Endothelial cell of umbilical vein (primary cell): ENCODE measurements at regions not wholly inside any gene's neighbourhood (a gene's known extent, or its start where the extent isn't known, plus 50 kb on each side); places are given as distances from the start of the nearest gene placed in this dataset.
A peak's percentile ranks its signal among the peaks of the same experiment; 100 is the strongest.

Experiments used
- BruUV-seq: library from RNA; stranded (reverse); fragments of 400-500 nt; replicated peaks from 2 replicates; lab custom pipeline; 2021; lab: Mats Ljungman, UMichigan
- CTCF ChIA-PET: fragments of 300-600, 350-600 bp; sonication (Branson Sonifier 250); formaldehyde crosslinking; loops from one replicate; lab custom pipeline; 2021; ENCODE audit warnings: antibody characterized with exemption, inconsistent platforms; lab: Charles Lee
- POLR2A ChIA-PET: fragments of 300-600, 350-600 bp; sonication (Branson Sonifier 250); formaldehyde crosslinking; loops from one replicate; lab custom pipeline; 2021; ENCODE audit warnings: antibody characterized with exemption, inconsistent platforms; lab: Charles Lee
- DNase-seq: peaks from one replicate; pipeline ENCODE4 v3.0.0-alpha.2; 2011; ENCODE audit warnings: low read depth, low spot score
- FAIRE-seq: peaks from 2 replicates; lab custom pipeline; 2011; peaks lifted over from hg19 to GRCh38; lab: Jason Lieb, UNC
- H2AFZ ChIP-seq: 2 replicates; pipeline ENCODE4 v1.6.0; 2012; ENCODE audit warnings: low read depth, low read length, control low read depth, inconsistent platforms
- H3K27ac ChIP-seq: 2 replicates; pipeline ENCODE4 v1.5.1; 2011; ENCODE audit warnings: low read depth, mild to moderate bottlenecking, control low read depth, low read length, moderate library complexity; ENCODE audit not compliant: insufficient read depth
- H3K27me3 ChIP-seq, 2 experiments: 2 replicates each; pipeline versions ENCODE4 v1.6.0 to v1.6.1; 2011; ENCODE audit warnings: low read length in 2 of 2, mixed read lengths in 1 of 2; ENCODE audit not compliant: control insufficient read depth in 2 of 2, insufficient read depth in 2 of 2
- H3K36me3 ChIP-seq, 2 experiments: 2 replicates in 1 of 2; 3 replicates in 1 of 2; pipeline ENCODE4 v1.5.1; 2011; ENCODE audit warnings: low read length in 2 of 2, mild to moderate bottlenecking in 1 of 2, moderate library complexity in 1 of 2; ENCODE audit not compliant: control insufficient read depth in 2 of 2, insufficient read depth in 2 of 2; ENCODE audit errors: extremely low read depth in 1 of 2
- H3K4me1 ChIP-seq: 3 replicates; pipeline ENCODE4 v1.5.1; 2011; ENCODE audit warnings: mild to moderate bottlenecking, low read length; ENCODE audit not compliant: control insufficient read depth, insufficient read depth; ENCODE audit errors: extremely low read depth
- H3K4me2 ChIP-seq: 2 replicates; pipeline ENCODE4 v1.6.1; 2011; ENCODE audit warnings: low read length, control low read depth, mixed read lengths; ENCODE audit not compliant: insufficient read depth
- H3K4me3 ChIP-seq, 3 experiments: fragments of 200-600 bp in 1 of 3; sonication (generic), shearing (Covaris generic) in 1 of 3; replicated peaks in 1 of 3; 2 replicates each; pipeline ENCODE4 v1.5.1; 2011 to 2016; ENCODE audit warnings: control low read depth in 3 of 3, low read length in 3 of 3, mild to moderate bottlenecking in 2 of 3, inconsistent platforms in 1 of 3, low read depth in 1 of 3, moderate library complexity in 1 of 3; ENCODE audit not compliant: insufficient read depth in 1 of 3
- H3K79me2 ChIP-seq: 2 replicates; pipeline ENCODE4 v1.6.0; 2012; ENCODE audit warnings: low read length, inconsistent platforms; ENCODE audit not compliant: control insufficient read depth, insufficient read depth
- H3K9ac ChIP-seq: replicated peaks from 2 replicates; pipeline ENCODE3; 2011; ENCODE audit warnings: low read length, control low read depth; ENCODE audit not compliant: insufficient read depth; ENCODE audit errors: extremely low read depth
- H3K9me1 ChIP-seq: replicated peaks from 3 replicates; pipeline ENCODE4 v1.6.0; 2011; ENCODE audit warnings: mild to moderate bottlenecking, low read length; ENCODE audit not compliant: control insufficient read depth, insufficient read depth; ENCODE audit errors: extremely low read depth
- H3K9me3 ChIP-seq: replicated peaks from 2 replicates; pipeline ENCODE4 v1.5.1; 2012; ENCODE audit warnings: low read length, inconsistent platforms; ENCODE audit not compliant: control insufficient read depth, insufficient read depth
- H4K20me1 ChIP-seq: replicated peaks from 2 replicates; pipeline ENCODE3; 2011; ENCODE audit warnings: mild to moderate bottlenecking, low read length; ENCODE audit not compliant: control insufficient read depth, insufficient read depth; ENCODE audit errors: extremely low read depth
- EZH2 ChIP-seq: IDR thresholded peaks from 2 replicates; pipeline ENCODE4 v1.6.1; 2012; ENCODE audit warnings: borderline replicate concordance, low read depth, mild to moderate bottlenecking, moderate library complexity, low read length, inconsistent platforms; ENCODE audit not compliant: severe bottlenecking
- FOS ChIP-seq: IDR thresholded peaks from 2 replicates; pipeline ENCODE4 v1.6.1; 2011; ENCODE audit warnings: mild to moderate bottlenecking, low read length, moderate library complexity, borderline replicate concordance; ENCODE audit not compliant: insufficient read depth
- GATA2 ChIP-seq: IDR thresholded peaks from 2 replicates; pipeline ENCODE4 v1.7.0; 2011; ENCODE audit warnings: low read depth, mild to moderate bottlenecking, moderate library complexity, mixed read lengths, low read length; ENCODE audit not compliant: insufficient read length, insufficient read depth
- JUN ChIP-seq: IDR thresholded peaks from 2 replicates; pipeline ENCODE4 v1.6.1; 2011; ENCODE audit warnings: borderline replicate concordance, low read depth; ENCODE audit not compliant: insufficient read length, insufficient read depth
- MYC ChIP-seq: IDR thresholded peaks from one replicate; pipeline ENCODE4 v1.6.1; 2011; ENCODE audit warnings: mild to moderate bottlenecking, low read depth, low read length
- POLR2A ChIP-seq: IDR thresholded peaks from 2 replicates; pipeline ENCODE4 v1.6.1; 2012; ENCODE audit warnings: low read depth, mild to moderate bottlenecking, control low read depth, low read length
- POLR2AphosphoS5 ChIP-seq: IDR thresholded peaks from 2 replicates; pipeline ENCODE4 v1.6.1; 2012; ENCODE audit warnings: low read depth, mild to moderate bottlenecking, control low read depth, low read length, moderate library complexity; ENCODE audit not compliant: insufficient read depth
- dilution Hi-C: fragments of 300-500 bp; cut with MboI; formaldehyde crosslinking; loops from one replicate; pipeline ENCODE4 v1.15.0; 2019; ENCODE audit warnings: low sequenced_read_pairs; ENCODE audit not compliant: extremely low pct_ligation_motif_present
- intact Hi-C: fragments of 100-400 bp; cut with micrococcal nuclease; formaldehyde crosslinking; loops from one replicate; pipeline ENCODE4 v1.10.0; 2022
- TF ChIP-seq, protein P1 (sequence below): IDR thresholded peaks from 2 replicates; pipeline ENCODE4 v1.6.1; 2011; ENCODE audit not compliant: insufficient read depth, insufficient read length
- TF ChIP-seq, protein P2 (sequence below), 2 donors: IDR thresholded peaks; 1 replicate in 1 of 2; 2 replicates in 1 of 2; pipeline ENCODE4 v1.5.1; 2011; ENCODE audit warnings: low read length in 2 of 2, mild to moderate bottlenecking in 2 of 2, moderate library complexity in 2 of 2, control low read depth in 1 of 2, inconsistent platforms in 1 of 2, low read depth in 1 of 2; ENCODE audit not compliant: insufficient read depth in 1 of 2; ENCODE audit errors: extremely low read depth in 1 of 2

DNA sequence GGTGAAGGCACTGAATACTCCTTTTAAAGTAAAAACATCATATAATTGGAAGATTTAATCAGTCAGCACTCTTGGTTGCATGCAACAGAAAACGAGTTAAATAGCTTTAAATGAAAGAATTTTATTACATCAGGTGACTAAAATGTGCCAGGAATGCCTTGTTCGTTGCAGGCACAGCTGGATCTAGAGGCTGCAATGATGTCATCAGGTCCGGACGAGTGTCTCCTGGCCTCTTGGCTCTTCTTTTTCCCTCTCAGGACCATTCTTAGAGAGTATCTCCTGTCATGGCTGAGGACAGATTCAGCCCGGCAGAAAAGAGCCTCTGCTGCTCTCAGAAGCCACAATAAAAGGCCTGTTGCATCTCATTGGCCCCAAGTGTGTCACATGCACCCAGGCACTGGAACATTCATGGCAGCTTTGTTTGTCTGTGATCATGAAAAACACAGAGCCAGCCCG is 510.7 kb upstream of the SULF2 start:
- peak overlapping the region; percentile 75 for H3K9ac ChIP-seq
- H4K20me1 ChIP-seq: no peaks in the 10 kb centered on the region
- FAIRE-seq (no peak), DNase-seq (peak; percentile 57)
- peak overlapping the region; percentile 93 for H3K27ac ChIP-seq
- H3K36me3 ChIP-seq: no peaks in the 10 kb centered on the region
- no peaks in the 10 kb centered on the region for H3K9me3 ChIP-seq
- TF ChIP-seq JUN (peak; percentile 45), FOS (no peak)
- ChIA-PET CTCF (interaction anchor here (0.8 to 2.7 kb wide), 26 partner anchors 9 to 1100 kb away, joined by 3 to 36 read pairs (median 5); no protein-coding TSS in a partner anchor), POLR2A (interaction anchor here (0.7 to 1.8 kb wide), 3 partner anchors 13 to 441 kb away, joined by 3 to 12 read pairs (median 4); no protein-coding TSS in a partner anchor)
- H3K4me2 ChIP-seq: peak overlapping the region; percentile 8
- no peak overlapping the region for H3K4me3 ChIP-seq
- H3K9me1 ChIP-seq: no peaks in the 10 kb centered on the region
- dilution Hi-C loops (no loop called here), intact Hi-C loops (loop anchor here (1.0 to 5.0 kb wide), 14 partner anchors 12 to 979 kb away; no protein-coding TSS in a partner anchor)
- H3K79me2 ChIP-seq: no peaks in the 10 kb centered on the region
- H3K4me1 ChIP-seq: peaks cover 47% of the 10 kb centered on the region
- BruUV-seq: TSS peak; percentile 87
- H3K27me3 ChIP-seq: no peaks in the 10 kb centered on the region
- H2AFZ ChIP-seq: no peak overlapping the region

DNA sequence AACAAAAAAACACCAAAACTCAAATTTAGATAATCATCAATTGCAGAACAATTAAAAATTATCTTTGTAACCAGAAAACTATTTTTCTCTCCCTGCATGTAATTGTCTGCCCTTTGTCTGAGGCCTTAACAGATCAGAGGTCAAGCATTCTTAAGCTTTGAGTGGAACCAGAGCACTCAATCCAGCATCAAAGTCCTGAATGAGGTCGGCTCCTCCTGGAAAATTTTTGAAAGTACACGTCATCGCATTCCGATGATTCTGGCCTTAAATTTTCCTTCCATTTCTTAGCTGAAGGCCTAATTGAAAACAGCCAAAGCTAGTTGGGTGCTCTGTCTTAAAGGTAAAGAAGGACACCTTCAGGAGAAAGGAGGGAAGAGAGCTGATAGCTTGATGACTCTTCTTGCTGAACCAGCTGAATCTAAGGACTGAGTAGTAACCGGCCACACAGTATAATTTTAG is 510.2 kb upstream of the SULF2 start:
- no peaks in the 10 kb centered on the region for H4K20me1 ChIP-seq
- POLR2A ChIA-PET: interaction anchor here (0.7 to 1.8 kb wide), 3 partner anchors 12 to 440 kb away, joined by 3 to 12 read pairs (median 4); no protein-coding TSS in a partner anchor
- H3K27me3 ChIP-seq: no peaks in the 10 kb centered on the region
- H3K27ac ChIP-seq: peak overlapping the region; percentile 93
- intact Hi-C loops (loop anchor here (1.0 to 5.0 kb wide), 14 partner anchors 11 to 978 kb away; no protein-coding TSS in a partner anchor), dilution Hi-C loops (no loop called here)
- H2AFZ ChIP-seq: no peak overlapping the region
- no peaks in the 10 kb centered on the region for H3K9me3 ChIP-seq
- no peaks in the 10 kb centered on the region for H3K79me2 ChIP-seq
- DNase-seq (peak; percentile 95), FAIRE-seq (peak; percentile 94)
- TF ChIP-seq JUN: peak; percentile 96
- peak; percentile 95 for TF ChIP-seq GATA2
- TF ChIP-seq, protein P1, sequence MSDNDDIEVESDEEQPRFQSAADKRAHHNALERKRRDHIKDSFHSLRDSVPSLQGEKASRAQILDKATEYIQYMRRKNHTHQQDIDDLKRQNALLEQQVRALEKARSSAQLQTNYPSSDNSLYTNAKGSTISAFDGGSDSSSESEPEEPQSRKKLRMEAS: no peak
- peak; percentile 78 for TF ChIP-seq POLR2AphosphoS5
- peak; percentile 89 for TF ChIP-seq FOS
- no peak for TF ChIP-seq MYC
- no peak for TF ChIP-seq EZH2
- TF ChIP-seq, protein P2, sequence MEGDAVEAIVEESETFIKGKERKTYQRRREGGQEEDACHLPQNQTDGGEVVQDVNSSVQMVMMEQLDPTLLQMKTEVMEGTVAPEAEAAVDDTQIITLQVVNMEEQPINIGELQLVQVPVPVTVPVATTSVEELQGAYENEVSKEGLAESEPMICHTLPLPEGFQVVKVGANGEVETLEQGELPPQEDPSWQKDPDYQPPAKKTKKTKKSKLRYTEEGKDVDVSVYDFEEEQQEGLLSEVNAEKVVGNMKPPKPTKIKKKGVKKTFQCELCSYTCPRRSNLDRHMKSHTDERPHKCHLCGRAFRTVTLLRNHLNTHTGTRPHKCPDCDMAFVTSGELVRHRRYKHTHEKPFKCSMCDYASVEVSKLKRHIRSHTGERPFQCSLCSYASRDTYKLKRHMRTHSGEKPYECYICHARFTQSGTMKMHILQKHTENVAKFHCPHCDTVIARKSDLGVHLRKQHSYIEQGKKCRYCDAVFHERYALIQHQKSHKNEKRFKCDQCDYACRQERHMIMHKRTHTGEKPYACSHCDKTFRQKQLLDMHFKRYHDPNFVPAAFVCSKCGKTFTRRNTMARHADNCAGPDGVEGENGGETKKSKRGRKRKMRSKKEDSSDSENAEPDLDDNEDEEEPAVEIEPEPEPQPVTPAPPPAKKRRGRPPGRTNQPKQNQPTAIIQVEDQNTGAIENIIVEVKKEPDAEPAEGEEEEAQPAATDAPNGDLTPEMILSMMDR (IDR thresholded peaks at IDR 0.05; ENCODE audit: extremely low read depth in 1 of 2, insufficient read depth in 1 of 2, low read depth in 1 of 2, low read length in 2 of 2): peak; percentile 22 to 36
- TF ChIP-seq POLR2A: no peak
- no peaks in the 10 kb centered on the region for H3K9me1 ChIP-seq
- H3K36me3 ChIP-seq: no peaks in the 10 kb centered on the region
- peaks cover 47% of the 10 kb centered on the region for H3K4me1 ChIP-seq
- BruUV-seq: no TSS peak
- no peak overlapping the region for H3K4me3 ChIP-seq
- peak overlapping the region; percentile 53 for H3K4me2 ChIP-seq
- CTCF ChIA-PET: interaction anchor here (0.6 to 2.7 kb wide), 28 partner anchors 8 to 1099 kb away, joined by 3 to 36 read pairs (median 5); no protein-coding TSS in a partner anchor
- peak overlapping the region; percentile 79 for H3K9ac ChIP-seq
